ENCODE measurements at regions not wholly inside any gene's neighbourhood (a gene's known extent, or its start where the extent isn't known, plus 50 kb on each side); places are given as distances from the start of the nearest gene placed in this dataset.

DNA sequence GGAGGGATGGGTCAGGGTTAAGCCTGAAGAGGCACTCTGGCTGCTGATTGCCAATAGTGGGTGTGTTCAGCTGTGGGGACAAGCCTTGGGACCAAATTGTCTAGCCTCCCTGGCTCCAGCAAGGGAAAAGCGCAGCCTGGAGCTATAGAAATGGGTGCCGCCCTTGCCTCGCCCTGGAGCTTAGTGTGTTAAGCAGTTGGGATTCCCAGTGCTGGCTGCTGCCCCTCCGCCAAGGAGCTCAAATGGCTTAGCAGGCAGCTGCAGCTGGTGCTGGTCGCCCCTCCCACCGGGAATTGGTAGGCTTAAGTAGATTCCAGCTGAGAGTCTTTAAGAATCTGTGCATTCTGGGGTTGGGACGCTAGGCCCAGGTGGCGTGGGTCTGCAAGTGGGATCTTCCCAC lies 662.9 kb upstream of the TBL1XR1 start:
- TF ChIP-seq, protein P1, sequence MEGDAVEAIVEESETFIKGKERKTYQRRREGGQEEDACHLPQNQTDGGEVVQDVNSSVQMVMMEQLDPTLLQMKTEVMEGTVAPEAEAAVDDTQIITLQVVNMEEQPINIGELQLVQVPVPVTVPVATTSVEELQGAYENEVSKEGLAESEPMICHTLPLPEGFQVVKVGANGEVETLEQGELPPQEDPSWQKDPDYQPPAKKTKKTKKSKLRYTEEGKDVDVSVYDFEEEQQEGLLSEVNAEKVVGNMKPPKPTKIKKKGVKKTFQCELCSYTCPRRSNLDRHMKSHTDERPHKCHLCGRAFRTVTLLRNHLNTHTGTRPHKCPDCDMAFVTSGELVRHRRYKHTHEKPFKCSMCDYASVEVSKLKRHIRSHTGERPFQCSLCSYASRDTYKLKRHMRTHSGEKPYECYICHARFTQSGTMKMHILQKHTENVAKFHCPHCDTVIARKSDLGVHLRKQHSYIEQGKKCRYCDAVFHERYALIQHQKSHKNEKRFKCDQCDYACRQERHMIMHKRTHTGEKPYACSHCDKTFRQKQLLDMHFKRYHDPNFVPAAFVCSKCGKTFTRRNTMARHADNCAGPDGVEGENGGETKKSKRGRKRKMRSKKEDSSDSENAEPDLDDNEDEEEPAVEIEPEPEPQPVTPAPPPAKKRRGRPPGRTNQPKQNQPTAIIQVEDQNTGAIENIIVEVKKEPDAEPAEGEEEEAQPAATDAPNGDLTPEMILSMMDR (IDR thresholded peaks at IDR 0.05) = no peak
- TF ChIP-seq POLR2A (IDR thresholded peaks at IDR 0.05) (no peak), POLR2AphosphoS5 (IDR thresholded peaks at IDR 0.05) (no peak), EP300 (IDR thresholded peaks at IDR 0.05) (no peak)
